KG1 (cell line): ENCODE measurements at regions not wholly inside any gene's neighbourhood (a gene's known extent, or its start where the extent isn't known, plus 50 kb on each side); places are given as distances from the start of the nearest gene placed in this dataset.
A peak's percentile ranks its signal among the peaks of the same experiment; 100 is the strongest.

ENCODE experiments used
- DNase-seq: peaks from one replicate; lab custom pipeline; 2025; lab: John Stamatoyannopoulos, UW

GRCh38 chr12:93944911-93945310 is 203.5 kb upstream of the PLXNC1 start:
- no peak for DNase-seq

GRCh38 chr12:93946542-93947150 is 201.7 kb upstream of the PLXNC1 start:
- no peak for DNase-seq

- no peak for DNase-seq
Observed at GRCh38 chr12:93947486-93947885, 200.9 kb upstream of the PLXNC1 start.

- DNase-seq, result no peak
Observed at GRCh38 chr12:93950311-93950710, 198.1 kb upstream of the PLXNC1 start.

GRCh38 chr12:93954166-93955112 is 193.9 kb upstream of the PLXNC1 start:
- no peak for DNase-seq

- DNase-seq, result no peak
Observed at GRCh38 chr12:93956551-93956950, 191.8 kb upstream of the PLXNC1 start.

- no peak for DNase-seq
Observed at GRCh38 chr12:93957168-93957567, 191.2 kb upstream of the PLXNC1 start.

GRCh38 chr12:93957870-93958269 is 190.5 kb upstream of the PLXNC1 start:
- no peak for DNase-seq

GRCh38 chr12:93959657-93960056 is 188.7 kb upstream of the PLXNC1 start:
- no peak for DNase-seq

GRCh38 chr12:93960521-93960920 is 187.9 kb upstream of the PLXNC1 start:
- no peak for DNase-seq

GRCh38 chr12:93962336-93962735 is 186.0 kb upstream of the PLXNC1 start:
- DNase-seq, result no peak

- no peak for DNase-seq
Observed at GRCh38 chr12:93964936-93965335, 183.4 kb upstream of the PLXNC1 start.

GRCh38 chr12:93966516-93967133 is 181.8 kb upstream of the PLXNC1 start:
- no peak for DNase-seq

- no peak for DNase-seq
Observed at GRCh38 chr12:93967454-93967853, 180.9 kb upstream of the PLXNC1 start.

- peak; percentile 17 for DNase-seq
Observed at GRCh38 chr12:93968536-93969285, 179.7 kb upstream of the PLXNC1 start.

GRCh38 chr12:93970900-93971688 is 177.3 kb upstream of the PLXNC1 start:
- no peak for DNase-seq

- no peak for DNase-seq
Observed at GRCh38 chr12:93972411-93973208, 175.8 kb upstream of the PLXNC1 start.

GRCh38 chr12:93974252-93974651 is 174.1 kb upstream of the PLXNC1 start:
- DNase-seq, result no peak

GRCh38 chr12:93976024-93976423 is 172.4 kb upstream of the PLXNC1 start:
- no peak for DNase-seq

GRCh38 chr12:93977081-93977480 is 171.3 kb upstream of the PLXNC1 start:
- DNase-seq, result no peak

- DNase-seq, result no peak
Observed at GRCh38 chr12:93978553-93978952, 169.8 kb upstream of the PLXNC1 start.
